Activated naive CD4-positive, alpha-beta T cell treated with anti-CD3 and anti-CD28 coated beads, Interleukin-2, amount 10 ng/mL, durations not matched to agents 7 days and 5 days (primary cell): ENCODE measurements at regions not wholly inside any gene's neighbourhood (a gene's known extent, or its start where the extent isn't known, plus 50 kb on each side); places are given as distances from the start of the nearest gene placed in this dataset.

Experiments
- CTCF ChIA-PET: fragments of 350-600 bp; sonication (Branson Sonifier 250); formaldehyde crosslinking; loops from one replicate; lab custom pipeline; 2021; ENCODE audit warnings: antibody characterized with exemption; lab: Charles Lee
- DNase-seq: peaks from one replicate; pipeline ENCODE4 v3.0.0-alpha.2; 2020
- H3K27ac Mint-ChIP-seq: one replicate; pipeline ENCODE4 v1.8.0; 2021; ENCODE audit warnings: mild to moderate bottlenecking, moderate library complexity, mixed read lengths
- H3K27me3 Mint-ChIP-seq: one replicate; pipeline ENCODE4 v1.8.0; 2021; ENCODE audit warnings: mild to moderate bottlenecking, mixed read lengths
- H3K36me3 Mint-ChIP-seq: one replicate; pipeline ENCODE4 v1.8.0; 2021; ENCODE audit warnings: mixed read lengths
- H3K4me1 Mint-ChIP-seq: one replicate; pipeline ENCODE4 v1.8.0; 2021; ENCODE audit warnings: mixed read lengths
- H3K4me3 Mint-ChIP-seq: one replicate; pipeline ENCODE4 v1.8.0; 2021; ENCODE audit warnings: mild to moderate bottlenecking, moderate library complexity, mixed read lengths
- H3K9me3 Mint-ChIP-seq: one replicate; pipeline ENCODE4 v1.8.0; 2021; ENCODE audit warnings: mixed read lengths

DNA sequence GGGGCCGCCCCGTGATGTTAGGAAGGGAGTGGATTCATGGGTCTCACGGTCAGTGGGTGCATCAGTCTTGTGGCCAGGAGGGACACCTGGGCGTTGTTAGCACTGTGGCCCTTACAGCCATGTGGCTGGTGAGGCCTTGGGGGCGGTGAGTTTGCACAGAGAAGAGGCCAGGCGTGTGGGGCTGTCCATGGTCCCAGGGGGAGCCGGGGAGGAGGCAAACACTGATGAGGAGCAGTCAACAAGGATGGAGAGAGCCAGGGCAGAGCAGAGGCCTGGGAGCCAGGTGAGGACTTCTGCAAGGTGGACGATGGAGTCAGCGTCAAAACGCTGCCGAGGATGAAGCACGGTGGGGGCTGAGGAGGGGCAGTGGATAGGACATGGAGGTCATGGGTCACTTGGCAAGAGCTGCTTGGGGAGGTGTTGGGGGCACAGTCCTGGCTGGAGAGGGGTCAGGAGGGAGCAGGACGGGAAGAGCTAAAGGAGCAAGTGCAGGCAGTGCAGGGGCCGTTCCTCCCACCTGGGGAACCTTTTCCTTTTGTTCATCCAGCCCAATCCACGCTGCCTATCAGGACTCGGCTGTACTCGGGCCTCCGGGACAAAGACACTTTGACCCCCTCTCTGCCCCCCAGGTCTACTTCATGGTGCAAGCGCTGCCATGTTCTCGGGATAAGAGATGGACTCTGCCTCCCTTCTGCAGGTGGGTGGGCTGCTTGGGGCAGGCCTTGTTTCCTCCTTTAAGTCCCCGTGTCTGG is 801.1 kb downstream of the TBC1D22A start:
- CTCF ChIA-PET = no interaction called here
- Mint-ChIP-seq H3K4me3 (no peak overlapping the region), H3K27ac (no peak overlapping the region), H3K27me3 (peaks cover 3% of the 10 kb centered on the region), H3K4me1 (no peaks in the 10 kb centered on the region), H3K9me3 (no peaks in the 10 kb centered on the region), H3K36me3 (no peaks in the 10 kb centered on the region)
- DNase-seq = no peak

- Mint-ChIP-seq H3K36me3 (no peaks in the 10 kb centered on the region), H3K4me1 (no peaks in the 10 kb centered on the region), H3K4me3 (no peak overlapping the region), H3K27ac (no peak overlapping the region), H3K27me3 (peaks cover 3% of the 10 kb centered on the region), H3K9me3 (peaks cover 4% of the 10 kb centered on the region)
- CTCF ChIA-PET = interaction anchor here (0.6 kb wide), 1 partner anchor 84 kb away, joined by 3 read pairs; no protein-coding TSS in a partner anchor
- no peak for DNase-seq
These were observed 799.3 kb downstream of the TBC1D22A start for GRCh38 chr22:47561766-47562165.

GRCh38 chr22:47561115-47561675 is 798.7 kb downstream of the TBC1D22A start:
- CTCF ChIA-PET = interaction anchor here (0.6 kb wide), 1 partner anchor 83 kb away, joined by 3 read pairs; no protein-coding TSS in a partner anchor
- Mint-ChIP-seq H3K27ac (no peak overlapping the region), H3K27me3 (peaks cover 3% of the 10 kb centered on the region), H3K4me3 (no peak overlapping the region), H3K36me3 (no peaks in the 10 kb centered on the region), H3K4me1 (no peaks in the 10 kb centered on the region), H3K9me3 (peaks cover 4% of the 10 kb centered on the region)
- DNase-seq = no peak

GRCh38 chr22:47558828-47559700 is 796.6 kb downstream of the TBC1D22A start:
- Mint-ChIP-seq H3K27ac (no peak overlapping the region), H3K9me3 (peaks cover 6% of the 10 kb centered on the region), H3K27me3 (peaks cover 3% of the 10 kb centered on the region), H3K36me3 (no peaks in the 10 kb centered on the region), H3K4me1 (no peaks in the 10 kb centered on the region), H3K4me3 (no peak overlapping the region)
- DNase-seq = no peak
- CTCF ChIA-PET = no interaction called here

DNA sequence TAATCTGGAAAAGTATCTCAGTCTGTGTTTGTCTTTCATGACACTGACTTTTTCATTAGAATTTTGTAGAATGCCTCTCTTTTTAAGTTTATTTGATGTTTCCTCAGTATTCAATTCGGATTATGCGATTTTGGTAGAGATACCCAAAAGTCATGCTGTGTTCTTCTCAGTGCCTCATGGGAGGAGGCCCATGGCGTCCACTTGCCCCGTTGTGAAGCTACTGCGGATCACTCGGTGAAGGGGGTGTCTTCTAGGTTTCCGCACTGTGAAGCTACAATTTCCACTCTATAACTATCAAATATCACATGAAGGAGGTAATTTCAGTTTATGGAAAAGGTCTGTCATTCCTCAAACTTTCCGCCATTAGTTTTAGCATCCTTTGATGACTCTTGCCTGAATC is 794.0 kb downstream of the TBC1D22A start:
- Mint-ChIP-seq H3K27me3 (no peaks in the 10 kb centered on the region), H3K36me3 (no peaks in the 10 kb centered on the region), H3K27ac (no peak overlapping the region), H3K4me1 (no peaks in the 10 kb centered on the region), H3K9me3 (peaks cover 6% of the 10 kb centered on the region), H3K4me3 (no peak overlapping the region)
- CTCF ChIA-PET = no interaction called here
- no peak for DNase-seq

DNA sequence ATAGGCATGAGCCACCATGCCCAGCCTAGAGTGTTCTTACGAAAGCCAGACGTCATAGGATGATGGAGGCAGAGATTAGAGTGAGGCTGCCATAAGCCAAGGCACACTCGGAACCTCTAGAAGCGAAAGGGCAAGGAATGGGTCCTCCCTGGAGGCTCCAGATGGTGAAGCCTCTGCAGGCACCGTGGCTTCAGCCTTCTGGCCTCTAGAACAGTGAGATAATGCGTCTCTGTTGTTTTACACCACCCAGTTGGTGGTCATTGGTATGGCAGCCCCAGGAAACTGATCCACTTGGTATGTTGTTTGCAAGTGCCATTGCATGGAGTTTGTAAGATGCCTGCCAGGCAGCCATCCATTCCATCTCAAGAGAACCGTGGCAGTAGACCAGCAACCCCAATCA is 791.0 kb downstream of the TBC1D22A start:
- Mint-ChIP-seq H3K27me3 (no peaks in the 10 kb centered on the region), H3K4me1 (no peaks in the 10 kb centered on the region), H3K27ac (no peak overlapping the region), H3K4me3 (no peak overlapping the region), H3K9me3 (peaks cover 6% of the 10 kb centered on the region), H3K36me3 (no peaks in the 10 kb centered on the region)
- CTCF ChIA-PET = no interaction called here
- DNase-seq = no peak

DNA sequence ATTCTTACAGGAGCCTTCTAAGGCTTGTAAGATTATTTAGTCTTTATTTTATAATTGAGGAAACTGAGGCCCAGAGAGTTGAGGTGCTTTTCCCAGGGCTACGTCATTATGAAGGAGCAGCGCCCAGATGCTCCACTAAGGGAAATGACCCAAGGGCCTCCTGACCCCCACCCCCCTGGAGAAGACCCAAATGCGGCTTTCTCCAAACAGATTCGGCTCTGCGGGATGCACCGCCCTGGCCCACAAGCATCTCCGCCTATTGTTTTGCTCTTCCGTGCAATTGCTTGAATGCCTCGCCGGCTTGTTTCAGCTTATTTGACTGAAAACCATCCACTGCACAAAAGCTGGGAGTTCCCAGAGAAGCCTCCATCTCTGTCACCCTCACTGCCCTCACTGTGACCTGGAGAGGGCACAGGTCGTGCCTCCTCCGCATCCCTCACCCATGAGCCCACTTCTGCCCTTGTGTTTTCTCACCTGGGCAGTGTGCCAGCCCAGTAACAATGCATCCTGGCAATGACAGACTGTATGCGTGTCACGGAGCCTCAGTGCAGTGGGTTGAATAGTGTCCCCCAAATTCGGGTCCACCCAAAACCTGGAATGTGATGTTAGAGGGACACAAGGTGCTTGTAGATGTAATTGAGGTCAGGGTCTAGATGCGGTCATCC is 790.2 kb downstream of the TBC1D22A start:
- Mint-ChIP-seq H3K4me3 (no peak overlapping the region), H3K27me3 (no peaks in the 10 kb centered on the region), H3K4me1 (no peaks in the 10 kb centered on the region), H3K36me3 (no peaks in the 10 kb centered on the region), H3K9me3 (peaks cover 8% of the 10 kb centered on the region), H3K27ac (no peak overlapping the region)
- no peak for DNase-seq
- CTCF ChIA-PET = no interaction called here

GRCh38 chr22:47552024-47552423 is 789.6 kb downstream of the TBC1D22A start:
- CTCF ChIA-PET = no interaction called here
- Mint-ChIP-seq H3K36me3 (no peaks in the 10 kb centered on the region), H3K9me3 (peaks cover 5% of the 10 kb centered on the region), H3K27ac (no peak overlapping the region), H3K4me1 (no peaks in the 10 kb centered on the region), H3K4me3 (no peak overlapping the region), H3K27me3 (no peaks in the 10 kb centered on the region)
- no peak for DNase-seq

- Mint-ChIP-seq H3K36me3 (no peaks in the 10 kb centered on the region), H3K27me3 (no peaks in the 10 kb centered on the region), H3K27ac (no peak overlapping the region), H3K4me3 (no peak overlapping the region), H3K9me3 (peaks cover 4% of the 10 kb centered on the region), H3K4me1 (no peaks in the 10 kb centered on the region)
- CTCF ChIA-PET = no interaction called here
- no peak for DNase-seq
These were observed 789.0 kb downstream of the TBC1D22A start for GRCh38 chr22:47551431-47551775.

DNA sequence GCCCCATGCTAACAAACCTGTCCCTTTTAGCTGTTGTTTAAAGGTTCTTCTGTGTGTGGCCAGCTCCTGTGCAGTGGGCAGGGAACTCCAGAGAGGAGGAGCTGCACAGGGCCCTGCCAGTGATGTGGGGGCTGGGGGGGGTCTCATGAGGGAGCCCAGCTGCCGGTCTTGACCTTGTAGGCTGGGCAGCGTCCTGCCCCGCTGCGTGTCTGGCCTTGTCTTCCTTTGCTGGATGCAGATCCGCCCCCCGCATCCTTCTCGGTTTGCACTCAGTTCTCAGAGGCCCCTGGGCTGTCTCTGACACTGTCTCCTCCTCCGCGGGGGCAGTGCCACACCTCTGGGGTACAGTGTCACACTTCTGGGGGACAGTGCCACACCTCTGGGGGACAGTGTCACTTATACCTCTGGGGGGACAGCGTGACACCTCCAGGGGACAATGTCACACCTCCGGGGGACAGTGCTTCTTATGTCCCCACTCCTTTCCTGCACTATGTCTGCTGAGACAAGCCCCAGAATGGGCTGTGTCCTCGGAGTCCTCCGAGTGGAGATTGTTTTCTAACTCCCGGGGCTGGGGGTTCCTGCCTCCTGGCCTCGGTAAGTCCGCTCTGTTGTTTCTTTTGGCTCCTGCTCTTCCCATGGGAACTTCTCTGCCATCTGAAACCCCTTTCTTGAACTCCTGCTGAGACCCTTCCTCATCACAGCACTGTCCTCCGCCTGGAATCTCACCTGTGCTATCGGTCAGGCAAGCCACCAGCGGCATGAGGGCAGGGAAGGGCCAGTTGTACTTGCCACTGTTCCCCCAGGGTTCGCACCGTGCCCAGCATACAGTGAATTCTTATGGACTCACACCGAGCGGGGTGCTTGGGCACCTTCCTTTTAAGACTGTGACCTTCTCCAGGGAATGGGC is 788.3 kb downstream of the TBC1D22A start:
- Mint-ChIP-seq H3K4me3 (no peak overlapping the region), H3K27ac (no peak overlapping the region), H3K27me3 (no peaks in the 10 kb centered on the region), H3K4me1 (no peaks in the 10 kb centered on the region), H3K9me3 (peaks cover 4% of the 10 kb centered on the region), H3K36me3 (no peaks in the 10 kb centered on the region)
- no peak for DNase-seq
- CTCF ChIA-PET = no interaction called here

DNA sequence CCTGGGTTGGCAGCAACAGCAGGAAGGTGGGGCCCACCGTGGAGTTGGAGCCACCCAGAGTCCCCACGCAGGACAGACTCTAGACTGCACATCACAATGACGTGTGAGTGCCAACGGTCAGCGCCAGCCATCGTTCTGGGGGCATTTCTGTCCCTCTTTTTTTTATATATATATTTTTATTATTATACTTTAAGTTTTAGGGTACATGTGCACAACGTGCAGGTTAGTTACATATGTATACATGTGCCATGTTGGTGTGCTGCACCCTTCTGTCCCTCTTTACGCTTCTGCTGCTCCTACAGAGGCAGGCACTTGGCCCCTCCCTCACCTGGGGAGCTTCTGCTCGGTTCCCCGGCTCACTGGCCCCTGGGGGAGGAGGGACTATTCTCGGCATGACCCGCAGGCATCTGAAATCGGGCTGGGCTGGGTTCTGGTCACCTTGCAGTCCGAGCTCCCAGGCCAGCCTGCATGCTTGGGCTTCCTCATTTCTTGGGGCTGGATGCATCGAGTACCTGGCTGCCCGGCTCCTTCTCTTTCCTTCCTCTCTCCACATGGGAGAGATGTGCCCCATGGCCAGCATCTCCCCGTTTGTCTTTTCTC is 787.4 kb downstream of the TBC1D22A start:
- Mint-ChIP-seq H3K27me3 (no peaks in the 10 kb centered on the region), H3K9me3 (peaks cover 2% of the 10 kb centered on the region), H3K4me3 (no peak overlapping the region), H3K27ac (no peak overlapping the region), H3K4me1 (no peaks in the 10 kb centered on the region), H3K36me3 (no peaks in the 10 kb centered on the region)
- CTCF ChIA-PET = no interaction called here
- DNase-seq = no peak

DNA sequence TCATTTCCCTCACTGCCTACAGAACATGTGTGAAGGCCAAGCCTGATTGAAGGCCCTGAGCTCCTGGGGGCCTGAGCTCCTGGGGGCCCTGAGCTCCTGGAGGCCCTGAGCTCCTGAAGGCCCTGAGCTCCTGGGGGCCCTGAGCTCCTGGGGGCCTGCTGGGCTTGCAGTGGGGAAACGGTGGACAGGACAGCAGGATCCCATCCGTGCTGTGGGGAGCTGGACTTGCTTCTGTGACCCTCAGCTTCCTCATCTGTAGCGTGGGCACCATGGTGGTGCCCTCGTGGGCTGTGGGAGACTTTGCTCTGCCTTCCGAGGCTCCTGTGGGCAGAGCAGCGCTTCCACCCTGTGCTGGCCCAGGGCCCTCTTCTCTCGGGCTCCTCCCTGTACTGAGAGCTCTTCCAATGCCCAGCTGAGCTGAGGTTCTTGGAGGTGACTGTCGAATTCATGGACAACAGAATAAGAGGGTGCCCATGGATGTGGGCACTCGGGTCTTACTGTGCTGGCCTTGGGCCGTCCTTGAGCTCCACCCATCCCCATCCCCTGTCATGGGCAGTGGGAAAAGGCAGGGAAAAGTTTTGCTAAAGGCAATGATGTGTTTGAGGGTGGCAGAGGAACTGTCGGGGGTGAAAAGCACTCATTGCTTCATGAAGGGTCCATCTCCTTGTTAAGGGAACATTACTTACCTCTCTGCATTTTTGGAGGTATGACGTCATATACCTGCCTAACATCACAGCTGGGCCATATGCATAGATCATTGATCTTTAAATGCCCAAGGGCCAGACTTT is 786.7 kb downstream of the TBC1D22A start:
- H3K4me1 Mint-ChIP-seq = no peaks in the 10 kb centered on the region
- H3K9me3 Mint-ChIP-seq = peaks cover 2% of the 10 kb centered on the region
- no peak for DNase-seq
- H3K27me3 Mint-ChIP-seq = no peaks in the 10 kb centered on the region
- H3K4me3 Mint-ChIP-seq = no peak overlapping the region
- CTCF ChIA-PET = no interaction called here
- no peak overlapping the region for H3K27ac Mint-ChIP-seq
- H3K36me3 Mint-ChIP-seq = no peaks in the 10 kb centered on the region
